H9 (cell line): ENCODE measurements at regions not wholly inside any gene's neighbourhood (a gene's known extent, or its start where the extent isn't known, plus 50 kb on each side); places are given as distances from the start of the nearest gene placed in this dataset.

ENCODE experiments used
- DNase-seq: peaks from one replicate; pipeline ENCODE4 v3.0.0-alpha.2; 2017
- H2AFZ ChIP-seq: one replicate; pipeline ENCODE4 v1.6.1; 2013; ENCODE audit warnings: mild to moderate bottlenecking, low read length, control low read depth, moderate library complexity
- H2AK5ac ChIP-seq: 2 replicates; pipeline ENCODE4 v1.6.1; 2013; ENCODE audit warnings: low read length, control low read depth, mixed read lengths; ENCODE audit not compliant: insufficient read length
- H2BK120ac ChIP-seq: one replicate; pipeline ENCODE4 v1.6.1; 2013; ENCODE audit warnings: low read depth, mild to moderate bottlenecking, low read length, control low read depth, inconsistent platforms; ENCODE audit not compliant: poor library complexity, severe bottlenecking
- H2BK12ac ChIP-seq: 2 replicates; pipeline ENCODE4 v1.6.1; 2013; ENCODE audit warnings: low read length, control low read depth, mixed read lengths, low read depth; ENCODE audit not compliant: insufficient read length
- H2BK15ac ChIP-seq: 2 replicates; pipeline ENCODE4 v1.6.1; 2013; ENCODE audit warnings: low read depth, low read length, control low read depth
- H2BK20ac ChIP-seq: one replicate; pipeline ENCODE4 v1.6.1; 2013; ENCODE audit warnings: low read depth, mild to moderate bottlenecking, low read length, control low read depth, inconsistent platforms; ENCODE audit not compliant: poor library complexity, severe bottlenecking
- H2BK5ac ChIP-seq: 2 replicates; pipeline ENCODE4 v1.6.1; 2013; ENCODE audit warnings: low read length, control low read depth, mixed read lengths; ENCODE audit not compliant: insufficient read length
- H3K14ac ChIP-seq: 2 replicates; pipeline ENCODE4 v1.6.1; 2013; ENCODE audit warnings: low read length, control low read depth; ENCODE audit not compliant: insufficient read depth
- H3K18ac ChIP-seq: 2 replicates; pipeline ENCODE4 v1.6.1; 2013; ENCODE audit warnings: low read depth, mild to moderate bottlenecking, mixed read lengths, low read length, control low read depth; ENCODE audit not compliant: insufficient read length
- H3K23ac ChIP-seq: 2 replicates; pipeline ENCODE4 v1.6.1; 2013; ENCODE audit warnings: low read length, control low read depth, mixed read lengths, low read depth; ENCODE audit not compliant: insufficient read length
- H3K23me2 ChIP-seq: 2 replicates; pipeline ENCODE4 v1.6.1; 2013; ENCODE audit warnings: low read depth, mild to moderate bottlenecking, mixed read lengths, low read length, control low read depth; ENCODE audit not compliant: insufficient read length, poor library complexity, severe bottlenecking
- H3K27ac ChIP-seq: 2 replicates; pipeline ENCODE4 v1.5.1; 2013; ENCODE audit warnings: low read length, control low read depth, mixed read lengths, low read depth; ENCODE audit not compliant: insufficient read length
- H3K27me3 ChIP-seq: 2 replicates; pipeline ENCODE4 v1.6.1; 2013; ENCODE audit warnings: low read length, control low read depth, inconsistent platforms; ENCODE audit not compliant: insufficient read depth
- H3K4ac ChIP-seq: 2 replicates; pipeline ENCODE4 v1.6.1; 2013; ENCODE audit warnings: low read depth, mild to moderate bottlenecking, control low read depth, inconsistent platforms, low read length, moderate library complexity
- H3K4me1 ChIP-seq: 2 replicates; pipeline ENCODE4 v1.6.1; 2013; ENCODE audit warnings: low read length, control low read depth, inconsistent platforms; ENCODE audit not compliant: insufficient read depth
- H3K4me2 ChIP-seq: 2 replicates; pipeline ENCODE4 v1.6.1; 2013; ENCODE audit warnings: low read length, control low read depth, mixed read lengths; ENCODE audit not compliant: insufficient read length, insufficient read depth
- H3K56ac ChIP-seq: 2 replicates; pipeline ENCODE4 v1.6.1; 2013; ENCODE audit warnings: low read depth, mild to moderate bottlenecking, mixed read lengths, low read length, control low read depth; ENCODE audit not compliant: insufficient read length
- H3K79me1 ChIP-seq: 2 replicates; pipeline ENCODE4 v1.6.1; 2013; ENCODE audit warnings: low read depth, mild to moderate bottlenecking, moderate library complexity, low read length, control low read depth, inconsistent platforms; ENCODE audit not compliant: insufficient read depth, poor library complexity, severe bottlenecking
- H3K79me2 ChIP-seq: 2 replicates; pipeline ENCODE4 v1.6.1; 2013; ENCODE audit warnings: low read length, control low read depth, inconsistent platforms; ENCODE audit not compliant: insufficient read depth
- H3K9ac ChIP-seq: 2 replicates; pipeline ENCODE4 v1.6.1; 2013; ENCODE audit warnings: low read length, control low read depth, mixed read lengths; ENCODE audit not compliant: insufficient read length; ENCODE audit errors: extremely low read depth
- H3K9me3 ChIP-seq: one replicate; pipeline ENCODE4 v1.6.1; 2013; ENCODE audit warnings: low read depth, low read length, inconsistent platforms; ENCODE audit not compliant: control insufficient read depth
- H3T11ph ChIP-seq: one replicate; pipeline ENCODE4 v1.6.1; 2013; ENCODE audit warnings: mild to moderate bottlenecking, low read length, control low read depth, inconsistent platforms
- H4K20me1 ChIP-seq: one replicate; pipeline ENCODE4 v1.6.1; 2013; ENCODE audit not compliant: control insufficient read depth, insufficient read length, insufficient read depth
- H4K5ac ChIP-seq: 2 replicates; pipeline ENCODE4 v1.6.1; 2013; ENCODE audit warnings: low read depth, mild to moderate bottlenecking, mixed read lengths, low read length, control low read depth; ENCODE audit not compliant: insufficient read length
- H4K8ac ChIP-seq: replicated peaks from 2 replicates; pipeline ENCODE4 v1.6.1; 2013; ENCODE audit warnings: low read length, control low read depth, mixed read lengths, low read depth; ENCODE audit not compliant: insufficient read length
- H4K91ac ChIP-seq: 2 replicates; pipeline ENCODE4 v1.6.1; 2013; ENCODE audit warnings: low read depth, mild to moderate bottlenecking, moderate library complexity, mixed read lengths, low read length, control low read depth; ENCODE audit not compliant: insufficient read length
- H3K27ac Mint-ChIP-seq, 3 experiments: 2 replicates in 2 of 3; 3 replicates in 1 of 3; pipeline ENCODE4 v1.8.0; 2020 to 2021; ENCODE audit warnings: mixed read lengths in 3 of 3, mild to moderate bottlenecking in 1 of 3, moderate library complexity in 1 of 3
- H3K27me3 Mint-ChIP-seq: 2 replicates; pipeline ENCODE4 v1.8.0; 2021; ENCODE audit warnings: low read depth, mild to moderate bottlenecking, moderate library complexity, mixed read lengths
- H3K36me3 Mint-ChIP-seq, 3 experiments: 2 replicates in 2 of 3; 3 replicates in 1 of 3; pipeline ENCODE4 v1.8.0; 2020 to 2021; ENCODE audit warnings: low read depth in 3 of 3, mixed read lengths in 3 of 3; ENCODE audit not compliant: insufficient read depth in 1 of 3
- H3K4me1 Mint-ChIP-seq, 2 experiments: 2 replicates each; pipeline ENCODE4 v1.8.0; 2020; ENCODE audit warnings: mixed read lengths in 2 of 2
- H3K4me3 Mint-ChIP-seq, 2 experiments: 2 replicates in 1 of 2; 3 replicates in 1 of 2; pipeline ENCODE4 v1.8.0; 2020 to 2021; ENCODE audit warnings: mild to moderate bottlenecking in 2 of 2, mixed read lengths in 2 of 2, moderate library complexity in 1 of 2
- H3K9me3 Mint-ChIP-seq, 2 experiments: 2 replicates in 1 of 2; 3 replicates in 1 of 2; pipeline ENCODE4 v1.8.0; 2020; ENCODE audit warnings: mild to moderate bottlenecking in 2 of 2, mixed read lengths in 2 of 2, moderate library complexity in 1 of 2
- WGBS: extraction: QIAGEN DNeasy Blood & Tissue Kit; methylation state at CpG from one replicate; pipeline ENCODE4 v1.1.7; 2013; ENCODE audit warnings: missing lambda C conversion rate, low lambda C conversion rate, mixed read lengths; ENCODE audit not compliant: insufficient read length; ENCODE audit errors: extremely low coverage; 5-methylcytosine and 5-hydroxymethylcytosine counted together
- TF ChIP-seq, protein P1 (sequence below): fragments of 200-600 bp; sonication (generic); conservative IDR thresholded peaks from 3 replicates; pipeline ENCODE4 v1.8.0; 2021; ENCODE audit warnings: antibody characterized with exemption, mild to moderate bottlenecking

DNA sequence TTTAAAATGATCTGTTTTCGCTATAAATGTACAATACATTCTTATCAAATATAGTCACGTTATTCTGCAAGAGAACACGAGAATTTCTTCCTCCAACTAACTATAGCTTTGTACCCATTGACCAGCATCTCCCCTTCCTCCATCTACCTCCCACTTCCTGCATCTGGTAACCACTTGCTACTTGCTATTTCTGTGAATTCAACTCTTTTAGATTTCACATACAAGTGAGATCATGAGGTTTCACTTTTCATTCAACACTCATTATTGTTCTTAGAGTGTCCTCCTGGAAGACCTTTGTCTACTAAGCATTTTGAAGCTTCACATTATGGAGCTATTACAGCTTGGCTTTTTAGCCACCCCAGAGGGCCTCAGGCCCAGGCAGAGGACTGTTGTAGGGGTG lies 741.3 kb upstream of the FZD8 start:
- no peaks in the 10 kb centered on the region for H3K4me1 Mint-ChIP-seq
- H3K36me3 Mint-ChIP-seq: no peaks in the 10 kb centered on the region
- no peak overlapping the region for H2AK5ac ChIP-seq
- no peak overlapping the region for H4K8ac ChIP-seq
- no peak overlapping the region for H3K18ac ChIP-seq
- H2BK5ac ChIP-seq: no peak overlapping the region
- no peak overlapping the region for H3K56ac ChIP-seq
- H3K4me1 ChIP-seq: no peaks in the 10 kb centered on the region
- no peak overlapping the region for H2BK15ac ChIP-seq
- WGBS: no CpG with 5 or more reads among the region's 3 CpGs
- no peak overlapping the region for H3K4me3 Mint-ChIP-seq
- H3K14ac ChIP-seq: no peak overlapping the region
- no peak overlapping the region for H4K91ac ChIP-seq
- TF ChIP-seq, protein P1, sequence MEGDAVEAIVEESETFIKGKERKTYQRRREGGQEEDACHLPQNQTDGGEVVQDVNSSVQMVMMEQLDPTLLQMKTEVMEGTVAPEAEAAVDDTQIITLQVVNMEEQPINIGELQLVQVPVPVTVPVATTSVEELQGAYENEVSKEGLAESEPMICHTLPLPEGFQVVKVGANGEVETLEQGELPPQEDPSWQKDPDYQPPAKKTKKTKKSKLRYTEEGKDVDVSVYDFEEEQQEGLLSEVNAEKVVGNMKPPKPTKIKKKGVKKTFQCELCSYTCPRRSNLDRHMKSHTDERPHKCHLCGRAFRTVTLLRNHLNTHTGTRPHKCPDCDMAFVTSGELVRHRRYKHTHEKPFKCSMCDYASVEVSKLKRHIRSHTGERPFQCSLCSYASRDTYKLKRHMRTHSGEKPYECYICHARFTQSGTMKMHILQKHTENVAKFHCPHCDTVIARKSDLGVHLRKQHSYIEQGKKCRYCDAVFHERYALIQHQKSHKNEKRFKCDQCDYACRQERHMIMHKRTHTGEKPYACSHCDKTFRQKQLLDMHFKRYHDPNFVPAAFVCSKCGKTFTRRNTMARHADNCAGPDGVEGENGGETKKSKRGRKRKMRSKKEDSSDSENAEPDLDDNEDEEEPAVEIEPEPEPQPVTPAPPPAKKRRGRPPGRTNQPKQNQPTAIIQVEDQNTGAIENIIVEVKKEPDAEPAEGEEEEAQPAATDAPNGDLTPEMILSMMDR: no peak
- H3T11ph ChIP-seq: no peak overlapping the region
- H3K4ac ChIP-seq: no peak overlapping the region
- no peak overlapping the region for H2BK12ac ChIP-seq
- no peaks in the 10 kb centered on the region for H3K9me3 ChIP-seq
- no peak overlapping the region for H3K4me2 ChIP-seq
- 0 out of 5 replicates have a peak, but pooled peaks cover 0 to 2% of the 10 kb centered on the region in 2 experiments for H3K9me3 Mint-ChIP-seq
- no peak overlapping the region for H4K5ac ChIP-seq
- no peaks in the 10 kb centered on the region for H3K79me2 ChIP-seq
- H3K9ac ChIP-seq: no peak overlapping the region
- H3K23ac ChIP-seq: no peak overlapping the region
- no peak overlapping the region for H2BK120ac ChIP-seq
- no peaks in the 10 kb centered on the region for H3K27me3 ChIP-seq
- no peaks in the 10 kb centered on the region for H3K79me1 ChIP-seq
- no peak overlapping the region for H2AFZ ChIP-seq
- no peaks in the 10 kb centered on the region for H3K27me3 Mint-ChIP-seq
- H2BK20ac ChIP-seq: no peak overlapping the region
- H3K27ac Mint-ChIP-seq: no peak overlapping the region
- H3K27ac ChIP-seq: no peak overlapping the region
- DNase-seq: no peak
- H3K23me2 ChIP-seq: no peaks in the 10 kb centered on the region
- peaks cover 2% of the 10 kb centered on the region for H4K20me1 ChIP-seq
